ENCODE measurements at regions not wholly inside any gene's neighbourhood (a gene's known extent, or its start where the extent isn't known, plus 50 kb on each side); places are given as distances from the start of the nearest gene placed in this dataset.

DNA sequence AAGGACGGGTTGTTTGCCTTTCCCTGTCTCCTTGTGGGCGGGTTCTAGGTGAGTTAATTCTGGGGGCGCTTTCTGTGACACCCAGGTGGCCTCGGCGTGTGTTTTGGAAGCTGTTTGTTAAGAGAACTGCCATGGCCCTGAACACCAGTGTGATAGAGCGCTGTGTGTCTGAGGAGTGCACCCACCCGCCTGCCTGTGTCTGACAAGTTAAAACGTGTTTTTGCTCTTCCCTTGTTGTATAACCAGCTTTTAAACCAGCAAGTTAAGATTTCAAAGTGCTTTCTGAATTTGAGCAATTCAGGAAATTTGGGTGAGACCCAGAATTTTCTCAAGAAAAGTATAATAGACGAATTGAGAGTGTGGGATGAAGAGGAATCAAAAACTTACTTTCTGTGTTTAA, 55.2 kb upstream of the HGFAC start:
- TF ChIP-seq EZH2 (optimal IDR thresholded peaks at IDR 0.05; ENCODE audit: low read depth, low read length) (no peak), EZH2phosphoT487 (IDR thresholded peaks at IDR 0.05; ENCODE audit: low read length) (no peak)
- TF ChIP-seq, protein P1, sequence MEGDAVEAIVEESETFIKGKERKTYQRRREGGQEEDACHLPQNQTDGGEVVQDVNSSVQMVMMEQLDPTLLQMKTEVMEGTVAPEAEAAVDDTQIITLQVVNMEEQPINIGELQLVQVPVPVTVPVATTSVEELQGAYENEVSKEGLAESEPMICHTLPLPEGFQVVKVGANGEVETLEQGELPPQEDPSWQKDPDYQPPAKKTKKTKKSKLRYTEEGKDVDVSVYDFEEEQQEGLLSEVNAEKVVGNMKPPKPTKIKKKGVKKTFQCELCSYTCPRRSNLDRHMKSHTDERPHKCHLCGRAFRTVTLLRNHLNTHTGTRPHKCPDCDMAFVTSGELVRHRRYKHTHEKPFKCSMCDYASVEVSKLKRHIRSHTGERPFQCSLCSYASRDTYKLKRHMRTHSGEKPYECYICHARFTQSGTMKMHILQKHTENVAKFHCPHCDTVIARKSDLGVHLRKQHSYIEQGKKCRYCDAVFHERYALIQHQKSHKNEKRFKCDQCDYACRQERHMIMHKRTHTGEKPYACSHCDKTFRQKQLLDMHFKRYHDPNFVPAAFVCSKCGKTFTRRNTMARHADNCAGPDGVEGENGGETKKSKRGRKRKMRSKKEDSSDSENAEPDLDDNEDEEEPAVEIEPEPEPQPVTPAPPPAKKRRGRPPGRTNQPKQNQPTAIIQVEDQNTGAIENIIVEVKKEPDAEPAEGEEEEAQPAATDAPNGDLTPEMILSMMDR (IDR thresholded peaks at IDR 0.05; ENCODE audit: low read length): no peak
